ENCODE measurements at regions not wholly inside any gene's neighbourhood (a gene's known extent, or its start where the extent isn't known, plus 50 kb on each side); places are given as distances from the start of the nearest gene placed in this dataset.
"Not testable (repeated sequence)": the region's sequence is repeated elsewhere in the genome, so short reads cannot be mapped to it uniquely, and the experiment has no call there.

DNA sequence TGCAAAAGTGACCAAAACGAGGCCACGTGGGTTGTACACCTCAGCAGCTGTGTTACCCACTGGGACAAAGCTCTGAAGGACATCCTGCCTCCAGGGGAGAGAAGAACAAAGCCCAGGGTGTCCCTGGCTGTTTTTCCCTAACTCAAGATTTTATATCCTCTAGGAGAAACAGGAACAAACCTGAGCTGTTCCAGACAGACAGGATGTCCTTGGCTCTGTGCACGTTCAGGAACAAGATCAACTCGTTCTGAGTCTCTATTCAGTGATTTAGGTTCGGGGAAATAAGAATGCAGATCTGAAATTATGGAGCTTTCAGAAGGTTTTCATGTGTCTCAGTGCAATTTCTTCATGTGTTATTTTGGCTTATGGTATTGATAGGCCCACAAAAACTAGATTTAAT is 465.3 kb downstream of the TMEM121 start:
- not testable (repeated sequence) for H3K9ac ChIP-seq (ENCODE audit: low read length); H3K27me3 ChIP-seq (ENCODE audit: control insufficient read depth, insufficient read depth, low read length); H3K4me3 ChIP-seq (ENCODE audit: low read length); H3K9me3 ChIP-seq (ENCODE audit: control insufficient read depth, low read length); H3K4me1 ChIP-seq (ENCODE audit: control insufficient read depth, insufficient read depth, low read length); H3K36me3 ChIP-seq (ENCODE audit: control insufficient read depth, insufficient read depth, low read length)

DNA sequence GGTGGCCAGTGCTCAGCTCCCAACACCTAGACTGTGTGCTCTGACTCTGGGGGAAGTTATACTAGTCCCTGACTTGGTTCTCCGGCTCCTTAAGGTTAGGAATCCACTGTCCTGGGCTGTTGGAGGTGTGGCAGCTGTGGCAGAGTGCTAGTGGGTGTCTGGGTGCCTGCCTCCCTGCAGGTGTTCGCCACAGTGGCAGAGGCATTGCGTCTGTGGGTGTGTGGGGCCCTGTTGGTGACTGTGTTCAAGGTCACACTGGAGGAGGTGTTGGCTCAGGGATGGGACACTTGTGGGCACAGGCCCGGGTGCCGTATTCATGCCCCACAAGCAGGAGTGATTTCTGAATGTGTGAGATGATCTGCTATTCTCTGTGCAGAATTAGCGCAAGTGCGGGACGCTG is 467.4 kb downstream of the TMEM121 start:
- Histone ChIP-seq H3K9ac (ENCODE audit: low read length) (no peak overlapping the region), H3K4me1 (ENCODE audit: control insufficient read depth, insufficient read depth, low read length) (no peaks in the 10 kb centered on the region), H3K27me3 (ENCODE audit: control insufficient read depth, insufficient read depth, low read length) (no peaks in the 10 kb centered on the region), H3K9me3 (ENCODE audit: control insufficient read depth, low read length) (no peaks in the 10 kb centered on the region), H3K4me3 (ENCODE audit: low read length) (no peak overlapping the region), H3K36me3 (ENCODE audit: control insufficient read depth, insufficient read depth, low read length) (no peaks in the 10 kb centered on the region)

DNA sequence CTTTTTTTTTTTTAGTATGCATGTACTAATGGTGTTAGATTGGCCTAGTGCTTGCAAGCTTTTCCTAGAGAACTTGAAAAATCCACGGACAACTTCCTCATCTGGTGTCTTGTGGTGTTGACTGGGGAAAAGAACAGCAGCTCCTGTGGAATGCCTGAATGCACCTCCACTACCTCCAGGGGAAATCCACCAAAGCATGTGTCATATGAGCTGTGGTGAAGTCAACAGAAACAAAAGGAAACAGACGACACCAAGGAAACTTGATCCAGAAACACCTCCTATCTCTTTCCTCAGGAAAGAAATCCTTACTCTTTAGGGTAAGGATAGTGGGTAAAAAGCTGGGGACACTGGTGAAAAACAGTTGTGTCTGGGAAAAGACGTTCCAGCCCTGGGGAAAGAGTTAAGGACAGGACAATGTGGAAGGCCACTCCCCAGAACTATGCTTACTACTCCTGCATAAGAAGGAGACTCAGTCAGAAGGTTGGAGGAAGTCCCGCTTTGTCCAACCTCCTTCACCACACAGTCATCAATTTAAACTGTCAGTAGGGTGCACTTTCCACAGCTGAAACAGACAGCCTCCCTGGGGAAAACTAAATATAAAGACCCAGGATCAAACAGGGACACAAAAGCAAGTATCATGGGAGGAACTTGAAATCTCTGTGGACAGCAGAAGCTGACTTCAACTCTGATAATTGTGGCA is 468.8 kb downstream of the TMEM121 start:
- not testable (repeated sequence) for H3K36me3 ChIP-seq (ENCODE audit: control insufficient read depth, insufficient read depth, low read length); H3K9me3 ChIP-seq (ENCODE audit: control insufficient read depth, low read length); H3K4me3 ChIP-seq (ENCODE audit: low read length); H3K27me3 ChIP-seq (ENCODE audit: control insufficient read depth, insufficient read depth, low read length); H3K4me1 ChIP-seq (ENCODE audit: control insufficient read depth, insufficient read depth, low read length); H3K9ac ChIP-seq (ENCODE audit: low read length)

DNA sequence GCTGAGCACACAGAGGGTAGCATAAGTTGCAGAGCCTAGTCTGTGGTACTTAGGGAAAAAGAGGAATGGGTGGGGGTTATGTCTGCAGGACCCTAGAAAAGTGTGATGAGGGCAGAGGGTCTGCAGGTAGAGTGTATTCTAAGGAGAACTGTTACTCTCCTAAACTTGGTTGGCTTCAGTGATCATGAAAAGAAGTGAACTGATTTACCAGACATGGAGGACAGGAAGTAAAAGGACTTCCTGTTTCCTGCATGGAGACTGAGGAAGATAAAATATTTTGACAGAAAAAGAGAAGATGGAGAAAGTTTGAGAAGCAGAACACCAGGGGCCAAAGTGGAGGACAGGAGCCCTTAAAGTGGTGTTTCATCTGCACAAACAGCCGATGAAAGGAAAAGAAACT is 472.2 kb downstream of the TMEM121 start:
- H3K4me3 ChIP-seq (ENCODE audit: low read length); H3K36me3 ChIP-seq (ENCODE audit: control insufficient read depth, insufficient read depth, low read length); H3K27me3 ChIP-seq (ENCODE audit: control insufficient read depth, insufficient read depth, low read length); H3K9me3 ChIP-seq (ENCODE audit: control insufficient read depth, low read length); H3K9ac ChIP-seq (ENCODE audit: low read length); H3K4me1 ChIP-seq (ENCODE audit: control insufficient read depth, insufficient read depth, low read length): not testable (repeated sequence)

DNA sequence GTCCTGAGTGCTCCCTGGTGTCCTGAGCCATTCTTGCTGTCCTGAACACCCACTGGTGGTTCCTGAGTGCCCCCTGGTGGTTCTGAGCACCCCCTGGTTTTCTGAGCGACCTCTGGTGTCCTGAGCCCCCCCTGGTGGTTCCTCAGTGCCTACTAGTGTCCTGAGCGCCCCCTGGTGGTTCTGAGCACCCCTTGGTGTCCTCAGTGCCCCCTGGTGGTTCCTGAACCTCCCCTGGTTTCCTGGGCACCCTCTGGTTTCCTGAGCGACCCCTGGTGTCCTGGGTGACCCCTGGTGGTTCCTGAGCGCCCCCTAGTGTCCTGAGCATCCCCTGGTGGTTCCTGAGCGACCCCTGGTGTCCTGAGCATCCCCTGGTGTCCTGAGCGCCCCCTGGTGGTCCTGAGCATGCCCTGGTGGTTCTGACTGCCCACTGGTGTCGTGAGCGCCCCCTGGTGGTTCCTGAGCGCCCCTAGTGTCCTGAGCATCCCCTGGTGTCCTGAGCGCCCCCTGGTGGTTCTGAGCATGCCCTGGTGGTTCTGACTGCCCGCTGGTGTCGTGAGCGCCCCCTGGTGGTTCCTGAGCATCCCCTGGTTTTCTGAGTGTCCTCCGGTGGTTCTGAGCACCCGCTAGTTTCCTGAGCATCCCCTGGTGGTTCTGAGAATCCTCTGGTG is 473.1 kb downstream of the TMEM121 start:
- Histone ChIP-seq H3K4me3 (ENCODE audit: low read length) (no peak overlapping the region), H3K27me3 (ENCODE audit: control insufficient read depth, insufficient read depth, low read length) (no peaks in the 10 kb centered on the region), H3K4me1 (ENCODE audit: control insufficient read depth, insufficient read depth, low read length) (no peaks in the 10 kb centered on the region), H3K9ac (ENCODE audit: low read length) (no peak overlapping the region), H3K9me3 (ENCODE audit: control insufficient read depth, low read length) (peaks cover 6% of the 10 kb centered on the region), H3K36me3 (ENCODE audit: control insufficient read depth, insufficient read depth, low read length) (no peaks in the 10 kb centered on the region)

DNA sequence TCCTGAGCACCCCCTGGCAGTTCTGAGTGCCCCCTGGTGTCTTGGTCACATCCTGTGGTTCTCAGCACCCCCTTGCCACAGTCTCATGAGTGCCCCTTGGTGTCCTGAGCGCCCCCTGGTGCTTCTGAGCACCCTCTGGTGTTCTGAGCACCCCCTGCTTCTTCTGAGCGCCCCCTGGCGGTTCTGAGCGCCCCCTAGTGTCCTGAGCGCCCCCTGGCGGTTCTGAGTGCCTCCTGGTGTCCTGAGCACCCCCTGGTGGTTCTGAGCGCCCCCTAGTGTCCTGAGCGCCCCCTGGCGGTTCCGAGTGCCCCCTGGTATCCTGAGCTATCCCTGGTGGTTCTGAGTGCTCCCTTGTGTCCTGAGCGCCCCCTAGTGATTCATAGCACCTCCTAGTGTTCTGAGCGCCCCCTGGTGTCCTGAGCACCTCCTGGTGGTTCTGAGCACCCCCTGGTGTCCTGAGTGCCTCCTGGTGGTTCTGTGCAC is 473.7 kb downstream of the TMEM121 start:
- H3K9ac ChIP-seq (ENCODE audit: low read length); H3K36me3 ChIP-seq (ENCODE audit: control insufficient read depth, insufficient read depth, low read length); H3K4me3 ChIP-seq (ENCODE audit: low read length); H3K9me3 ChIP-seq (ENCODE audit: control insufficient read depth, low read length); H3K4me1 ChIP-seq (ENCODE audit: control insufficient read depth, insufficient read depth, low read length); H3K27me3 ChIP-seq (ENCODE audit: control insufficient read depth, insufficient read depth, low read length): not testable (repeated sequence)

DNA sequence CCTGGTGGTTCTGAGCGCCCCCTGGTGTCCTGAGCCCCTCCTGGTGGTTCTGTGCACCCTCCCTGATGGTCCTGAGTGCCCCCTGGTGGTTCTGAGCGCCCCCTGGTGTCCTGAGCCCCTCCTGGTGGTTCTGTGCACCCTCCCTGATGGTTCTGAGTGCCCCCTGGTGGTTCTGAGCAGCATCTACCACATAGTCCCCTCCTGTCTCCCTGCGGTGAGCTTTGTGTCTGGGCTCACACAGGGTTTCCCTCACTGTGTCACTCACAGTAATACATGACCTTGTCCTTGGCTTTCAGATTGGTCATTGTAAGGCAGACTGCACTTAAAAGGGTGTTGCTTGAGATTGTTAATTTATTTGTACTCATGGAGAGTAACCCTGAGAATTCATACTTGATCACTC is 474.9 kb downstream of the TMEM121 start:
- H3K27me3 ChIP-seq (ENCODE audit: control insufficient read depth, insufficient read depth, low read length); H3K4me3 ChIP-seq (ENCODE audit: low read length); H3K9me3 ChIP-seq (ENCODE audit: control insufficient read depth, low read length); H3K4me1 ChIP-seq (ENCODE audit: control insufficient read depth, insufficient read depth, low read length); H3K9ac ChIP-seq (ENCODE audit: low read length); H3K36me3 ChIP-seq (ENCODE audit: control insufficient read depth, insufficient read depth, low read length): not testable (repeated sequence)

DNA sequence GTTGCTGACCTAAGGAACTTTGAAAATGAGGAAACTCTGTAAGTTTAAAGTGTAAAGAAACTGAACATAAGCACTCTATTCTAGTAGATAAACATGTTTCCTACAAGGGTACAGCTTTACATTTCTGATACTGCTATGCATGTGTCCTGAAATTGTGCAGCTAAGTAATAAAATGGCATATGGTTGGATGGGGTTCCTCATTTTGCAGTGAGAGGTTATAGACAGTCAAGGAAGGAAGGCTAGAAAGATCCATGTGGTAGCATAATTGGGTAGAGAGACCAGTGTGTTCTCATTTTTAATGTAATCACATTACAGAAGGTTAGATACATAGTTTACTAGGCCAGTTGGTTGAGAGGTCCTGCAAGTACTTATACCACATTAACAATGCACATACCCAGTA is 477.0 kb downstream of the TMEM121 start:
- Histone ChIP-seq H3K4me1 (ENCODE audit: control insufficient read depth, insufficient read depth, low read length) (no peaks in the 10 kb centered on the region), H3K27me3 (ENCODE audit: control insufficient read depth, insufficient read depth, low read length) (no peaks in the 10 kb centered on the region)

DNA sequence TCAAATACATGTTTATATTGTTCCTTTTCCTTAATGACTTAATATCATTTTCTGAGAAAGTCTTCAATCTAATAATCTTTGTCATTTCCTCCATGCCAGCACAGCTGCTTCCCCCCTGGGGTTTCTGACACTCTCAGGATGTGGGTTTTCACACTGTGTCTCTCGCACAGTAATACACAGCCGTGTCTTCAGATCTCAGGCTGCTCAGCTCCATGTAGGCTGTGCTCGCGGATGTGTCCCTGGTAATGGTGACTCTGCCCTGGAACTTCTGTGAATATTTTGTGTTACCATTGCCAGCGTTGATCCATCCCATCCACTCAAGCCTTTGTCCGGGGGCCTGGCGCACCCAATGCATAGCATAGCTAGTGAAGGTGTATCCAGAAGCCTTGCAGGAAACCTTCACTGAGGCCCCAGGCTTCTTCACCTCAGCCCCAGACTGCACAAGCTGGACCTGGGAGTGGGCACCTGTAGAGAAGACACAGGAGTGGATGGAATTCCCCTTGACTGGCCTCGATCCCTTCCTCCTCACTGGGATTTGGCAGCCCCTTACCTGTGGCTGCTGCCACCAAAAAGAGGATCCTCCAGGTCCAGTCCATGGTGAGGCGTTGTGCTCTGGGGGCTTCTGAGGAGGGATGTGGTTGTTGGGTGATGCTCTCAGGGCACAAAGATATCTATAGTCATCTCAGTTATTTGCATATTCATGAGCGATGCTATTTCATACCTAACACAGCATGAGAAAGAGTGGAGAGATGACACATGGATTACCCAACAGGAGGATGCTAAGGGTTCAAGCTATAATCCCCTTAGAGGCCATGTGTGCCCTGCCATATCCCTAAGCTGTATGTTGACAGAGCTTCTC is 478.8 kb downstream of the TMEM121 start:
- H3K4me3 ChIP-seq (ENCODE audit: low read length); H3K9me3 ChIP-seq (ENCODE audit: control insufficient read depth, low read length); H3K4me1 ChIP-seq (ENCODE audit: control insufficient read depth, insufficient read depth, low read length); H3K9ac ChIP-seq (ENCODE audit: low read length); H3K27me3 ChIP-seq (ENCODE audit: control insufficient read depth, insufficient read depth, low read length); H3K36me3 ChIP-seq (ENCODE audit: control insufficient read depth, insufficient read depth, low read length): not testable (repeated sequence)

More for the DNA sequence above, 477.0 kb downstream of the TMEM121 start:
- Histone ChIP-seq H3K4me3 (ENCODE audit: low read length) (no peak overlapping the region), H3K9ac (ENCODE audit: low read length) (no peak overlapping the region), H3K9me3 (ENCODE audit: control insufficient read depth, low read length) (peaks cover 6% of the 10 kb centered on the region), H3K36me3 (ENCODE audit: control insufficient read depth, insufficient read depth, low read length) (no peaks in the 10 kb centered on the region)

DNA sequence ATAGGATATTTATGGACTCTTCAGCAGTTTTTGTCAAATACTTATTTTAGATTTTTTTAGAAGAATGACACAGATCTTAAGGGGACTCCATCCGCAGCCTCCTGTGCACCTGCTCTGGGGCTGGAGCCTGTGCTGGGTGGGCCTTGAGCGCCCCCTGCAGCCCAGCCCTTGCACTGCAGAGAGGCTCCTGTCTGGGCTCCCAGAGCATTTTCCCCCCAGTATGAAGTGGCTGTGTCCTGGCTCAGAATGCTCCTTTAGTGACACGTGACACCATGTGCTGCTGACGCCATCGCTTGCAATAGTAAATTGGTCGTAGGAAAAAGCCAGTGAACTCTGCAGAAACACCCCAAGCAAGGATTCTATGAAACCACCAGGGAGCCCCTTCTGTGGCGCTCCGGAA is 479.7 kb downstream of the TMEM121 start:
- H3K9me3 ChIP-seq (ENCODE audit: control insufficient read depth, low read length); H3K4me1 ChIP-seq (ENCODE audit: control insufficient read depth, insufficient read depth, low read length); H3K36me3 ChIP-seq (ENCODE audit: control insufficient read depth, insufficient read depth, low read length); H3K9ac ChIP-seq (ENCODE audit: low read length); H3K27me3 ChIP-seq (ENCODE audit: control insufficient read depth, insufficient read depth, low read length); H3K4me3 ChIP-seq (ENCODE audit: low read length): not testable (repeated sequence)

DNA sequence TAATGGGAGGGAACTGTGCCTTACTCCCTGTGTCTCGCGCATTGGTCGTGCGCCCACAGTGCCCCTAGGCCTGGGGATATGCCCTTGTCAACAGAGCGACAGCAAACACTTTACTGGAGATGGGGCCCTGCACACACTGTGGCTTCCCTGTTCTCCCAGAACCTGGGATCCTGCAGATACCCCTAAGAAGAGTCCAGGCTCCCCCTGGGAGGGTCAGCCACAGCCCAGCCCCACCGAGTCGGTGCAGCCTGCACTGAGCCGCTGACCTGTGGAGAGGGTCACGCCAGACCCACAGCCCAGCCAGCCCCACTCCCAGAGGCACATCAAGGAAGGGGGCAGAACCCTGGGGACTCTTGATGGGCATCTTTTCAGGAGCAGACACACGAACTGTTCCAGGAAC is 480.3 kb downstream of the TMEM121 start:
- not testable (repeated sequence) for H3K27me3 ChIP-seq (ENCODE audit: control insufficient read depth, insufficient read depth, low read length); H3K36me3 ChIP-seq (ENCODE audit: control insufficient read depth, insufficient read depth, low read length); H3K4me3 ChIP-seq (ENCODE audit: low read length); H3K9me3 ChIP-seq (ENCODE audit: control insufficient read depth, low read length); H3K9ac ChIP-seq (ENCODE audit: low read length); H3K4me1 ChIP-seq (ENCODE audit: control insufficient read depth, insufficient read depth, low read length)

DNA sequence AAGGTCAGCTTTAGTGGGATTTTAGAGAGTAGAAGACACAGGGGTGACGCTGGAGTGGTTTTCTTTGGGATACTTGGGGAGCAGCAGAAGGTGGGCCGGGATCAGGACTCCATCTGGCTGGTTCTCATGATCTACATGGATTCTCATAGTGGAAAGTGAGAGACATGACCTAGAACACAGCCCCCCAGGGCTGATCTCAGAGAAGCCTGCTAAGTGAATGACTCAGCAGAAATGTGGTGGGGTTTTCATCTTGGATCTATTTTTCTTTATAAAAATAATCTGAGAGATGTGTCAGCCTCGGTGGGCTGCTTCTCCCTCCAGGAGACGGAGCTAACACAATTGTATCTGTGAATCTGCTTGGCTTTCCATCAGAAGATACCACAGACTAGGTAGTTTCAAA is 484.4 kb downstream of the TMEM121 start:
- Histone ChIP-seq H3K4me3 (ENCODE audit: low read length) (no peak overlapping the region), H3K9me3 (ENCODE audit: control insufficient read depth, low read length) (no peaks in the 10 kb centered on the region), H3K4me1 (ENCODE audit: control insufficient read depth, insufficient read depth, low read length) (no peaks in the 10 kb centered on the region), H3K9ac (ENCODE audit: low read length) (no peak overlapping the region), H3K36me3 (ENCODE audit: control insufficient read depth, insufficient read depth, low read length) (no peaks in the 10 kb centered on the region), H3K27me3 (ENCODE audit: control insufficient read depth, insufficient read depth, low read length) (no peaks in the 10 kb centered on the region)
